ENCODE measurements at regions not wholly inside any gene's neighbourhood (a gene's known extent, or its start where the extent isn't known, plus 50 kb on each side); places are given as distances from the start of the nearest gene placed in this dataset.

- no peak for TF ChIP-seq CTCF (conservative IDR thresholded peaks at IDR 0.05; ENCODE audit: low read depth, low read length)
- TF ChIP-seq EZH2phosphoT487 (IDR thresholded peaks at IDR 0.05; ENCODE audit: borderline replicate concordance, low read length): no peak
These were observed 105.5 kb upstream of the ERCC6L2 start for GRCh38 chr9:95769909-95770433.

Measured in PC-3 (cell line).